GM04503 (cell line): ENCODE measurements at regions not wholly inside any gene's neighbourhood (a gene's known extent, or its start where the extent isn't known, plus 50 kb on each side); places are given as distances from the start of the nearest gene placed in this dataset.

Experiments used
- DNase-seq: peaks from one replicate; pipeline ENCODE4 v3.0.0-alpha.2; 2012; ENCODE audit warnings: low read depth

GRCh38 chr3:193989186-193989585 lies 146.8 kb upstream of the HES1 start:
- no peak for DNase-seq

- no peak for DNase-seq
These were observed 144.1 kb upstream of the HES1 start for GRCh38 chr3:193991666-193992424.

- DNase-seq: no peak
These were observed 143.4 kb upstream of the HES1 start for GRCh38 chr3:193992425-193993037.

- no peak for DNase-seq
These were observed 139.7 kb upstream of the HES1 start for GRCh38 chr3:193996221-193996620.

- no peak for DNase-seq
These were observed 139.3 kb upstream of the HES1 start for GRCh38 chr3:193996641-193997089.

- DNase-seq: no peak
These were observed 138.5 kb upstream of the HES1 start for GRCh38 chr3:193997228-193998122.

GRCh38 chr3:193998123-193998448 lies 137.9 kb upstream of the HES1 start:
- no peak for DNase-seq

- DNase-seq: no peak
These were observed 137.2 kb upstream of the HES1 start for GRCh38 chr3:193998628-193999195.

GRCh38 chr3:194000100-194000499 lies 135.8 kb upstream of the HES1 start:
- DNase-seq: no peak

GRCh38 chr3:194000712-194001111 lies 135.2 kb upstream of the HES1 start:
- DNase-seq: no peak

GRCh38 chr3:194001728-194002459 lies 134.1 kb upstream of the HES1 start:
- DNase-seq: no peak

- DNase-seq: peak; percentile 83
These were observed 132.6 kb upstream of the HES1 start for GRCh38 chr3:194003114-194004057.

- DNase-seq: no peak
These were observed 129.9 kb upstream of the HES1 start for GRCh38 chr3:194005930-194006501.

- DNase-seq: no peak
These were observed 128.2 kb upstream of the HES1 start for GRCh38 chr3:194007592-194008337.

- no peak for DNase-seq
These were observed 126.9 kb upstream of the HES1 start for GRCh38 chr3:194009019-194009418.

GRCh38 chr3:194009892-194010533 lies 125.9 kb upstream of the HES1 start:
- DNase-seq: no peak

GRCh38 chr3:194011807-194012206 lies 124.1 kb upstream of the HES1 start:
- no peak for DNase-seq

- DNase-seq: no peak
These were observed 122.0 kb upstream of the HES1 start for GRCh38 chr3:194013928-194014327.

GRCh38 chr3:194014756-194015155 lies 121.2 kb upstream of the HES1 start:
- no peak for DNase-seq
